Endothelial cell (in vitro differentiated cells): ENCODE measurements at regions not wholly inside any gene's neighbourhood (a gene's known extent, or its start where the extent isn't known, plus 50 kb on each side); places are given as distances from the start of the nearest gene placed in this dataset.

Source experiments
- DNase-seq: peaks from one replicate; pipeline ENCODE4 v3.0.0; 2021; ENCODE audit warnings: low spot score
- H3K27ac Mint-ChIP-seq: one replicate; pipeline ENCODE4 v1.8.0; 2021; ENCODE audit warnings: mixed read lengths, inconsistent platforms; ENCODE audit not compliant: unreplicated experiment
- H3K27me3 Mint-ChIP-seq: one replicate; pipeline ENCODE4 v1.8.0; 2021; ENCODE audit warnings: mild to moderate bottlenecking, moderate library complexity, mixed read lengths, inconsistent platforms; ENCODE audit not compliant: unreplicated experiment
- H3K36me3 Mint-ChIP-seq: one replicate; pipeline ENCODE4 v1.8.0; 2021; ENCODE audit warnings: mild to moderate bottlenecking, low read depth, mixed read lengths, inconsistent platforms; ENCODE audit not compliant: unreplicated experiment
- H3K4me1 Mint-ChIP-seq: one replicate; pipeline ENCODE4 v1.8.0; 2021; ENCODE audit warnings: mild to moderate bottlenecking, mixed read lengths, inconsistent platforms; ENCODE audit not compliant: unreplicated experiment
- H3K4me3 Mint-ChIP-seq: one replicate; pipeline ENCODE4 v1.8.0; 2021; ENCODE audit warnings: mild to moderate bottlenecking, mixed read lengths, inconsistent platforms; ENCODE audit not compliant: unreplicated experiment
- H3K9me3 Mint-ChIP-seq: one replicate; pipeline ENCODE4 v1.8.0; 2021; ENCODE audit warnings: mixed read lengths, inconsistent platforms; ENCODE audit not compliant: unreplicated experiment
- TF ChIP-seq, protein P1 (sequence below): fragments of 200-600 bp; sonication (generic); IDR thresholded peaks from one replicate; pipeline ENCODE4 v1.5.0; 2021; ENCODE audit warnings: antibody characterized with exemption; ENCODE audit not compliant: unreplicated experiment

GRCh38 chr15:77733579-77734300 is 101.0 kb upstream of the LINGO1 start:
- peaks cover 6% of the 10 kb centered on the region for H3K27me3 Mint-ChIP-seq
- no peak for DNase-seq

GRCh38 chr15:77732514-77733335 is 100.0 kb upstream of the LINGO1 start:
- H3K36me3 Mint-ChIP-seq, result peaks cover 3% of the 10 kb centered on the region
- no peak for DNase-seq
- H3K27ac Mint-ChIP-seq, result no peak overlapping the region
- peaks cover 5% of the 10 kb centered on the region for H3K27me3 Mint-ChIP-seq
- H3K4me3 Mint-ChIP-seq, result no peak overlapping the region
- no peaks in the 10 kb centered on the region for H3K9me3 Mint-ChIP-seq
- TF ChIP-seq, protein P1, sequence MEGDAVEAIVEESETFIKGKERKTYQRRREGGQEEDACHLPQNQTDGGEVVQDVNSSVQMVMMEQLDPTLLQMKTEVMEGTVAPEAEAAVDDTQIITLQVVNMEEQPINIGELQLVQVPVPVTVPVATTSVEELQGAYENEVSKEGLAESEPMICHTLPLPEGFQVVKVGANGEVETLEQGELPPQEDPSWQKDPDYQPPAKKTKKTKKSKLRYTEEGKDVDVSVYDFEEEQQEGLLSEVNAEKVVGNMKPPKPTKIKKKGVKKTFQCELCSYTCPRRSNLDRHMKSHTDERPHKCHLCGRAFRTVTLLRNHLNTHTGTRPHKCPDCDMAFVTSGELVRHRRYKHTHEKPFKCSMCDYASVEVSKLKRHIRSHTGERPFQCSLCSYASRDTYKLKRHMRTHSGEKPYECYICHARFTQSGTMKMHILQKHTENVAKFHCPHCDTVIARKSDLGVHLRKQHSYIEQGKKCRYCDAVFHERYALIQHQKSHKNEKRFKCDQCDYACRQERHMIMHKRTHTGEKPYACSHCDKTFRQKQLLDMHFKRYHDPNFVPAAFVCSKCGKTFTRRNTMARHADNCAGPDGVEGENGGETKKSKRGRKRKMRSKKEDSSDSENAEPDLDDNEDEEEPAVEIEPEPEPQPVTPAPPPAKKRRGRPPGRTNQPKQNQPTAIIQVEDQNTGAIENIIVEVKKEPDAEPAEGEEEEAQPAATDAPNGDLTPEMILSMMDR, result no peak
- H3K4me1 Mint-ChIP-seq, result peaks cover 10% of the 10 kb centered on the region

More at GRCh38 chr15:77733579-77734300, 101.0 kb upstream of the LINGO1 start:
- Mint-ChIP-seq H3K36me3 (peaks cover 3% of the 10 kb centered on the region), H3K9me3 (no peaks in the 10 kb centered on the region), H3K4me3 (no peak overlapping the region), H3K4me1 (peaks cover 20% of the 10 kb centered on the region), H3K27ac (no peak overlapping the region)
- TF ChIP-seq, protein P1, result no peak

DNA sequence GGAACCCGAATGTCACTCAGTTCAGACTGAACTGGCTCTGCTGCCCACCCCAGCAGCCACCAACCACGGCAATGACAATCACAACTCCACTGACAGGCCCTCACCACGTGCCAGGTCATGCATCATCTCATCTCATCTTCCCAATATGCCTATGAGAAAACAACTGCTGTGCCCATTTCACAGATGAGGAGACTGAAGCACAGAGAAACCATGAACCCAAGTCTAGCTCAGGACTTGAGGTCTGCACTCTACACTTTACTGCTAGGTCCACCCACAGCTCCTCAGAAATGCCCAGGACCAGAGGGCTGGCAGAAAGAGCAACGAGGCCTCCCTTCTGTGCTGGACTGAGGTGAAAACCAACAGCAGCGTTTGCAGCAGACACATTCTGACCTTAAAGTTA is 99.2 kb upstream of the LINGO1 start:
- peaks cover 3% of the 10 kb centered on the region for H3K36me3 Mint-ChIP-seq
- H3K4me3 Mint-ChIP-seq, result no peak overlapping the region
- no peak for DNase-seq
- peaks cover 2% of the 10 kb centered on the region for H3K4me1 Mint-ChIP-seq
- no peaks in the 10 kb centered on the region for H3K9me3 Mint-ChIP-seq
- no peak overlapping the region for H3K27ac Mint-ChIP-seq
- H3K27me3 Mint-ChIP-seq, result peaks cover 4% of the 10 kb centered on the region
- TF ChIP-seq, protein P1, result no peak

GRCh38 chr15:77731067-77731466 is 98.4 kb upstream of the LINGO1 start:
- H3K27ac Mint-ChIP-seq, result no peak overlapping the region
- TF ChIP-seq, protein P1, result no peak
- no peaks in the 10 kb centered on the region for H3K9me3 Mint-ChIP-seq
- H3K4me1 Mint-ChIP-seq, result no peaks in the 10 kb centered on the region
- no peak for DNase-seq
- no peak overlapping the region for H3K4me3 Mint-ChIP-seq
- peaks cover 4% of the 10 kb centered on the region for H3K27me3 Mint-ChIP-seq
- H3K36me3 Mint-ChIP-seq, result peaks cover 3% of the 10 kb centered on the region
